ENCODE measurements at regions not wholly inside any gene's neighbourhood (a gene's known extent, or its start where the extent isn't known, plus 50 kb on each side); places are given as distances from the start of the nearest gene placed in this dataset.

- H3K9me3 Mint-ChIP-seq, result no peaks in the 10 kb centered on the region
- no peak overlapping the region for H3K4me3 Mint-ChIP-seq
- no peaks in the 10 kb centered on the region for H3K27me3 Mint-ChIP-seq (ENCODE audit: low read depth)
- no peaks in the 10 kb centered on the region for H3K4me1 Mint-ChIP-seq
- no peak overlapping the region for H3K27ac Mint-ChIP-seq
- H3K36me3 Mint-ChIP-seq (ENCODE audit: low read depth), result no peaks in the 10 kb centered on the region
- no peak for TF ChIP-seq CTCF (IDR thresholded peaks at IDR 0.05; ENCODE audit: unreplicated experiment in 3 of 3)
Observed at GRCh38 chr3:103963599-103963998, 1403.1 kb upstream of the ALCAM start.

GRCh38 chr3:103965764-103966163, 1400.9 kb upstream of the ALCAM start:
- H3K27me3 Mint-ChIP-seq (ENCODE audit: low read depth), result no peaks in the 10 kb centered on the region
- H3K4me3 Mint-ChIP-seq, result no peak overlapping the region
- TF ChIP-seq CTCF (IDR thresholded peaks at IDR 0.05; ENCODE audit: unreplicated experiment in 3 of 3), result no peak
- no peak overlapping the region for H3K27ac Mint-ChIP-seq
- H3K4me1 Mint-ChIP-seq, result no peaks in the 10 kb centered on the region
- H3K9me3 Mint-ChIP-seq, result no peaks in the 10 kb centered on the region
- H3K36me3 Mint-ChIP-seq (ENCODE audit: low read depth), result no peaks in the 10 kb centered on the region

GRCh38 chr3:103966749-103967148, 1400.0 kb upstream of the ALCAM start:
- Mint-ChIP-seq H3K27me3 (ENCODE audit: low read depth) (no peaks in the 10 kb centered on the region), H3K36me3 (ENCODE audit: low read depth) (no peaks in the 10 kb centered on the region), H3K4me3 (no peak overlapping the region), H3K9me3 (no peaks in the 10 kb centered on the region), H3K27ac (no peak overlapping the region), H3K4me1 (no peaks in the 10 kb centered on the region)
- no peak for TF ChIP-seq CTCF (IDR thresholded peaks at IDR 0.05; ENCODE audit: unreplicated experiment in 3 of 3)

GRCh38 chr3:103968131-103968530, 1398.6 kb upstream of the ALCAM start:
- no peaks in the 10 kb centered on the region for H3K36me3 Mint-ChIP-seq (ENCODE audit: low read depth)
- no peak overlapping the region for H3K27ac Mint-ChIP-seq
- no peaks in the 10 kb centered on the region for H3K9me3 Mint-ChIP-seq
- H3K4me1 Mint-ChIP-seq, result no peaks in the 10 kb centered on the region
- H3K4me3 Mint-ChIP-seq, result no peak overlapping the region
- no peak for TF ChIP-seq CTCF (IDR thresholded peaks at IDR 0.05; ENCODE audit: unreplicated experiment in 3 of 3)
- no peaks in the 10 kb centered on the region for H3K27me3 Mint-ChIP-seq (ENCODE audit: low read depth)

GRCh38 chr3:103968751-103969150, 1398.0 kb upstream of the ALCAM start:
- Mint-ChIP-seq H3K36me3 (ENCODE audit: low read depth) (no peaks in the 10 kb centered on the region), H3K4me3 (no peak overlapping the region), H3K4me1 (no peaks in the 10 kb centered on the region), H3K27me3 (ENCODE audit: low read depth) (no peaks in the 10 kb centered on the region), H3K27ac (no peak overlapping the region), H3K9me3 (no peaks in the 10 kb centered on the region)
- TF ChIP-seq CTCF (IDR thresholded peaks at IDR 0.05; ENCODE audit: unreplicated experiment in 3 of 3), result no peak

GRCh38 chr3:103976931-103977339, 1389.8 kb upstream of the ALCAM start:
- H3K27ac Mint-ChIP-seq, result peak overlapping the region in 1 of 3 experiments; percentile 31
- no peaks in the 10 kb centered on the region for H3K4me1 Mint-ChIP-seq
- H3K4me3 Mint-ChIP-seq, result no peak overlapping the region
- no peak for TF ChIP-seq CTCF (IDR thresholded peaks at IDR 0.05; ENCODE audit: unreplicated experiment in 3 of 3)
- no peaks in the 10 kb centered on the region for H3K9me3 Mint-ChIP-seq
- H3K27me3 Mint-ChIP-seq (ENCODE audit: low read depth), result no peaks in the 10 kb centered on the region
- H3K36me3 Mint-ChIP-seq (ENCODE audit: low read depth), result no peaks in the 10 kb centered on the region
